RWPE2 (cell line): ENCODE measurements at regions not wholly inside any gene's neighbourhood (a gene's known extent, or its start where the extent isn't known, plus 50 kb on each side); places are given as distances from the start of the nearest gene placed in this dataset.
"Not testable (repeated sequence)": the region's sequence is repeated elsewhere in the genome, so short reads cannot be mapped to it uniquely, and the experiment has no call there.

Experiments used
- ATAC-seq: fragments of 200-7000 bp; cut with Tn5 transposase; 3 replicates; pipeline ENCODE4 v1.9.1; 2021; ENCODE audit warnings: low read depth
- DNase-seq: peaks from one replicate; pipeline ENCODE4 v3.0.0-alpha.2; 2020; ENCODE audit warnings: low spot score
- H3K27ac ChIP-seq: fragments of 450-650 bp; 2 replicates; pipeline ENCODE4 v1.5.1; 2017; ENCODE audit warnings: mild to moderate bottlenecking; ENCODE audit not compliant: poor library complexity, severe bottlenecking
- H3K27me3 ChIP-seq: fragments of 250-450 bp; sonication (Bioruptor Pico); 2 replicates; pipeline ENCODE4 v1.5.1; 2021; ENCODE audit warnings: mild to moderate bottlenecking, moderate library complexity; ENCODE audit not compliant: insufficient read depth, poor library complexity, severe bottlenecking
- H3K36me3 ChIP-seq: fragments of 250-450 bp; sonication (Bioruptor Pico); 2 replicates; pipeline ENCODE4 v1.5.1; 2020; ENCODE audit warnings: low read depth, mild to moderate bottlenecking, moderate library complexity
- H3K4me1 ChIP-seq: fragments of 250-450 bp; sonication (Bioruptor Pico); 2 replicates; pipeline ENCODE4 v1.5.1; 2021; ENCODE audit warnings: mild to moderate bottlenecking, moderate library complexity; ENCODE audit not compliant: insufficient read depth, poor library complexity, severe bottlenecking
- H3K4me3 ChIP-seq: fragments of 250-450 bp; sonication (Bioruptor Pico); 2 replicates; pipeline ENCODE4 v1.5.1; 2021; ENCODE audit warnings: mild to moderate bottlenecking, moderate library complexity; ENCODE audit not compliant: severe bottlenecking
- H3K9me3 ChIP-seq: fragments of 250-450 bp; sonication (Bioruptor Pico); 2 replicates; pipeline ENCODE4 v1.5.1; 2021; ENCODE audit warnings: mild to moderate bottlenecking, moderate library complexity; ENCODE audit not compliant: severe bottlenecking
- CTCF ChIP-seq: fragments of 450-650 bp; IDR thresholded peaks from one replicate; pipeline ENCODE4 v1.5.1; 2017; ENCODE audit warnings: mild to moderate bottlenecking, moderate library complexity; ENCODE audit not compliant: poor library complexity, severe bottlenecking

- Histone ChIP-seq H3K4me3 (no peak overlapping the region), H3K27me3 (no peaks in the 10 kb centered on the region), H3K36me3 (no peaks in the 10 kb centered on the region), H3K27ac (no peak overlapping the region), H3K4me1 (no peaks in the 10 kb centered on the region), H3K9me3 (no peaks in the 10 kb centered on the region)
- TF ChIP-seq CTCF, result no peak
- ATAC-seq (no peak), DNase-seq (no peak)
Measured at GRCh38 chr4:127463883-127464282, 168.9 kb upstream of the INTU start.

GRCh38 chr4:127469542-127469941, 163.2 kb upstream of the INTU start:
- Histone ChIP-seq H3K4me3 (no peak overlapping the region), H3K9me3 (no peaks in the 10 kb centered on the region), H3K4me1 (no peaks in the 10 kb centered on the region), H3K27ac (no peak overlapping the region), H3K27me3 (no peaks in the 10 kb centered on the region), H3K36me3 (no peaks in the 10 kb centered on the region)
- DNase-seq (no peak), ATAC-seq (no peak)
- TF ChIP-seq CTCF, result no peak

- no peaks in the 10 kb centered on the region for H3K9me3 ChIP-seq
- DNase-seq, result peak; percentile 45
Measured at GRCh38 chr4:127469959-127470809, 162.6 kb upstream of the INTU start.

GRCh38 chr4:127478271-127478670, 154.5 kb upstream of the INTU start:
- not testable (repeated sequence) for H3K27ac ChIP-seq, H3K4me1 ChIP-seq, DNase-seq, H3K27me3 ChIP-seq, H3K4me3 ChIP-seq, H3K36me3 ChIP-seq, ATAC-seq, H3K9me3 ChIP-seq

More at GRCh38 chr4:127469959-127470809, 162.6 kb upstream of the INTU start:
- Histone ChIP-seq H3K4me3 (no peak overlapping the region), H3K27me3 (no peaks in the 10 kb centered on the region), H3K4me1 (no peaks in the 10 kb centered on the region), H3K27ac (no peak overlapping the region), H3K36me3 (no peaks in the 10 kb centered on the region)
- no peak for TF ChIP-seq CTCF
- ATAC-seq, result no peak

- Histone ChIP-seq H3K9me3 (no peaks in the 10 kb centered on the region), H3K36me3 (no peaks in the 10 kb centered on the region), H3K27me3 (no peaks in the 10 kb centered on the region), H3K27ac (no peak overlapping the region), H3K4me3 (no peak overlapping the region), H3K4me1 (no peaks in the 10 kb centered on the region)
- DNase-seq, result no peak
- no peak for ATAC-seq
- TF ChIP-seq CTCF, result peak; percentile 82
Measured at GRCh38 chr4:127479031-127479622, 153.6 kb upstream of the INTU start.
